ENCODE measurements at regions not wholly inside any gene's neighbourhood (a gene's known extent, or its start where the extent isn't known, plus 50 kb on each side); places are given as distances from the start of the nearest gene placed in this dataset.
"Not testable (repeated sequence)": the region's sequence is repeated elsewhere in the genome, so short reads cannot be mapped to it uniquely, and the experiment has no call there.

DNA sequence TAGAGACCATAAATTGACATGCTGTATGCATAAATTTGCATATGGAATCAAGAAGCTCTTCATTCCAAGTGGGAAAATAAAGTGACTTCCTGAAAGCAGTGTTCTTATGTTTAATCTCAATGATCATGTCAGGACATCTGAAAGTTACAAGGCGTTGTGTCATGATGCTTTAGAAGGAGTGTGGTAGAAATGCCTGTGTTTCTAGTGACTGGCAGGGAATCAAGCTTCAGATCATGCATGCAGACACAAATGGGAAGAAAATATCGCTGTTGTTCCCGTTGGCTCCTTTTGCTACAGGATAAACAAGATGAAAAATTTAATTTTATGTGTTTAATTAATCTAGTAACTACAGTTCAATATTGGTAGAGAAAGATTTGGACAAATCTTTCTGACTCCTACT, 298.1 kb upstream of the SYT1 start:
- H3K18ac ChIP-seq (ENCODE audit: low read depth in 1 of 2, low read length in 2 of 2): no peak overlapping the region
- no peak overlapping the region for H3K27ac ChIP-seq (ENCODE audit: low read length, poor library complexity, severe bottlenecking)
- WGBS: 90% methylated on average over 1 of the region's 3 CpGs
- no peak overlapping the region for H2AK5ac ChIP-seq (ENCODE audit: low read length, severe bottlenecking)
- no peak overlapping the region for H2BK12ac ChIP-seq (ENCODE audit: low read length in 2 of 2)
- H3K27me3 ChIP-seq (ENCODE audit: control insufficient read depth in 1 of 2, insufficient read depth in 1 of 2, low read length in 2 of 2): no peaks in the 10 kb centered on the region
- H2BK120ac ChIP-seq (ENCODE audit: low read depth, low read length): no peak overlapping the region
- no peak overlapping the region for H3K4ac ChIP-seq (ENCODE audit: low read depth in 1 of 2, low read length in 2 of 2)
- no peak overlapping the region for H2BK5ac ChIP-seq (ENCODE audit: low read depth, low read length, poor library complexity, severe bottlenecking)
- H3K4me3 ChIP-seq (ENCODE audit: insufficient read depth in 1 of 2, low read depth in 1 of 2, low read length in 2 of 2): no peak overlapping the region
- no peak overlapping the region for H3K23ac ChIP-seq (ENCODE audit: low read length in 2 of 2)
- no peak overlapping the region for H3K14ac ChIP-seq (ENCODE audit: low read length in 2 of 2)
- H4K91ac ChIP-seq (ENCODE audit: low read length): no peak overlapping the region
- DNase-seq: no peak
- no peak overlapping the region for H2AFZ ChIP-seq (ENCODE audit: low read depth, low read length)
- H2BK15ac ChIP-seq (ENCODE audit: low read depth, poor library complexity, severe bottlenecking): no peak overlapping the region
- H3K9ac ChIP-seq (ENCODE audit: low read length): no peak overlapping the region
- H3K9me3 ChIP-seq (ENCODE audit: control insufficient read depth, low read length): no peaks in the 10 kb centered on the region
- no peaks in the 10 kb centered on the region for H3K79me1 ChIP-seq (replicated peaks; ENCODE audit: low read length, poor library complexity, severe bottlenecking)
- H3K36me3 ChIP-seq (ENCODE audit: control insufficient read depth in 1 of 2, insufficient read depth in 2 of 2, low read depth in 1 of 2, low read length in 2 of 2): no peaks in the 10 kb centered on the region
- peaks cover 2% of the 10 kb centered on the region for H3K4me1 ChIP-seq (ENCODE audit: control insufficient read depth, insufficient read depth, low read depth, low read length)
- no peak overlapping the region for H4K8ac ChIP-seq (ENCODE audit: low read length)
- H3K4me2 ChIP-seq (ENCODE audit: low read length, poor library complexity, severe bottlenecking): no peak overlapping the region

DNA sequence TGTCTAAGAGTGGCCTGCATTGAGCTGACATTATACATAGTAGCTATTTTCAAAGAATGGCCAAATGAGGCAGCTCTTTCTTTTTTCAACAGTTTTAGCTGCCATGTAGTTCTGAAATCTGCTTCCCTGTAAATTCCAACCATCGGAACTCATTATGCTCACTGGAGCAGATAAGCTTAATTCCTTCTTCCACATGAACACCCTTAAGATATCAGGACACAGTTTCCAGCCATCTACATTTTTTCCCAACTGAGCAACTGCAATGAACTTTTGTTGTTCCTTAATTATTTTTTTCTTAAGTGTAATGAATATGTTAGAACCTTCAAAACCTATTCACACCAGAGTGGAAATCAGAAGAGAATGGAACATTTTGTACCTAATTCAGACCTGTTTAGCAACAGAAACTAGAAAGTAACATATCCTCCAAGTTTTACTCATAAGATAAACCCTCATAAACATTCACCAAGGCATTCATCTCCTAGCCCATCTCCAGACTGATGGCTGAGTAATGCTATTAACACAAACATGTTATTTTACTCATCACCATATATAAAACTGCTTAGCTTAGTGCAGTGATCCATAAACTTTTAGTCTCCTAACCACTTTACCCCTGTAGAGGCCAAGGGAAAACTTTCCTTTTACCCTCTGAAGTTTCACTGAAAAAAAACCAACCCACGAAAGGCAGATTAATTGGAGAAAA, 296.1 kb upstream of the SYT1 start:
- Histone ChIP-seq H3K9ac (ENCODE audit: low read length) (no peak overlapping the region), H2AK5ac (ENCODE audit: low read length, severe bottlenecking) (no peak overlapping the region), H3K9me3 (ENCODE audit: control insufficient read depth, low read length) (no peaks in the 10 kb centered on the region)

GRCh38 chr12:78571953-78572352, 292.6 kb upstream of the SYT1 start:
- Histone ChIP-seq H4K91ac (ENCODE audit: low read length) (no peak overlapping the region), H4K8ac (ENCODE audit: low read length) (no peak overlapping the region), H3K79me1 (replicated peaks; ENCODE audit: low read length, poor library complexity, severe bottlenecking) (no peaks in the 10 kb centered on the region), H3K4me1 (ENCODE audit: control insufficient read depth, insufficient read depth, low read depth, low read length) (peaks cover 2% of the 10 kb centered on the region), H2BK120ac (ENCODE audit: low read depth, low read length) (no peak overlapping the region), H3K4ac (ENCODE audit: low read depth in 1 of 2, low read length in 2 of 2) (no peak overlapping the region), H2AFZ (ENCODE audit: low read depth, low read length) (no peak overlapping the region), H3K18ac (ENCODE audit: low read depth in 1 of 2, low read length in 2 of 2) (no peak overlapping the region), H3K4me2 (ENCODE audit: low read length, poor library complexity, severe bottlenecking) (no peak overlapping the region), H3K9ac (ENCODE audit: low read length) (no peak overlapping the region), H3K4me3 (ENCODE audit: insufficient read depth in 1 of 2, low read depth in 1 of 2, low read length in 2 of 2) (no peak overlapping the region), H3K36me3 (ENCODE audit: control insufficient read depth in 1 of 2, insufficient read depth in 2 of 2, low read depth in 1 of 2, low read length in 2 of 2) (no peaks in the 10 kb centered on the region), H3K27me3 (ENCODE audit: control insufficient read depth in 1 of 2, insufficient read depth in 1 of 2, low read length in 2 of 2) (no peaks in the 10 kb centered on the region), H2AK5ac (ENCODE audit: low read length, severe bottlenecking) (no peak overlapping the region), H3K14ac (ENCODE audit: low read length in 2 of 2) (no peak overlapping the region), H2BK12ac (ENCODE audit: low read length in 2 of 2) (no peak overlapping the region), H3K9me3 (ENCODE audit: control insufficient read depth, low read length) (peaks cover 4% of the 10 kb centered on the region), H2BK15ac (ENCODE audit: low read depth, poor library complexity, severe bottlenecking) (no peak overlapping the region), H3K23ac (ENCODE audit: low read length in 2 of 2) (no peak overlapping the region), H2BK5ac (ENCODE audit: low read depth, low read length, poor library complexity, severe bottlenecking) (no peak overlapping the region), H3K27ac (ENCODE audit: low read length, poor library complexity, severe bottlenecking) (no peak overlapping the region)
- DNase-seq: no peak
- WGBS: 78% methylated on average over 3 of the region's 5 CpGs

More for the DNA sequence above, 296.1 kb upstream of the SYT1 start:
- H3K27me3 ChIP-seq (ENCODE audit: control insufficient read depth in 1 of 2, insufficient read depth in 1 of 2, low read length in 2 of 2): no peaks in the 10 kb centered on the region
- H3K4me3 ChIP-seq (ENCODE audit: insufficient read depth in 1 of 2, low read depth in 1 of 2, low read length in 2 of 2): no peak overlapping the region
- no peaks in the 10 kb centered on the region for H3K79me1 ChIP-seq (replicated peaks; ENCODE audit: low read length, poor library complexity, severe bottlenecking)
- H4K91ac ChIP-seq (ENCODE audit: low read length): no peak overlapping the region
- H3K4ac ChIP-seq (ENCODE audit: low read depth in 1 of 2, low read length in 2 of 2): no peak overlapping the region
- no peak overlapping the region for H2BK15ac ChIP-seq (ENCODE audit: low read depth, poor library complexity, severe bottlenecking)
- H3K4me2 ChIP-seq (ENCODE audit: low read length, poor library complexity, severe bottlenecking): no peak overlapping the region
- no peak overlapping the region for H3K18ac ChIP-seq (ENCODE audit: low read depth in 1 of 2, low read length in 2 of 2)
- H4K8ac ChIP-seq (ENCODE audit: low read length): no peak overlapping the region
- H3K4me1 ChIP-seq (ENCODE audit: control insufficient read depth, insufficient read depth, low read depth, low read length): peaks cover 2% of the 10 kb centered on the region
- H3K27ac ChIP-seq (ENCODE audit: low read length, poor library complexity, severe bottlenecking): peak overlapping the region; percentile 77
- no peak overlapping the region for H2BK12ac ChIP-seq (ENCODE audit: low read length in 2 of 2)
- H3K23ac ChIP-seq (ENCODE audit: low read length in 2 of 2): no peak overlapping the region
- H3K36me3 ChIP-seq (ENCODE audit: control insufficient read depth in 1 of 2, insufficient read depth in 2 of 2, low read depth in 1 of 2, low read length in 2 of 2): no peaks in the 10 kb centered on the region
- peak; percentile 42 for DNase-seq
- H3K14ac ChIP-seq (ENCODE audit: low read length in 2 of 2): no peak overlapping the region
- no peak overlapping the region for H2AFZ ChIP-seq (ENCODE audit: low read depth, low read length)
- H2BK5ac ChIP-seq (ENCODE audit: low read depth, low read length, poor library complexity, severe bottlenecking): no peak overlapping the region
- no peak overlapping the region for H2BK120ac ChIP-seq (ENCODE audit: low read depth, low read length)
- 68% methylated on average over 2 of the region's 2 CpGs for WGBS

GRCh38 chr12:78575208-78575607, 289.4 kb upstream of the SYT1 start:
- not testable (repeated sequence) for H3K9ac ChIP-seq (ENCODE audit: low read length); H3K27ac ChIP-seq (ENCODE audit: low read length, poor library complexity, severe bottlenecking); H2BK12ac ChIP-seq (ENCODE audit: low read length in 2 of 2); H2BK15ac ChIP-seq (ENCODE audit: low read depth, poor library complexity, severe bottlenecking); DNase-seq; H3K27me3 ChIP-seq (ENCODE audit: control insufficient read depth in 1 of 2, insufficient read depth in 1 of 2, low read length in 2 of 2); H3K14ac ChIP-seq (ENCODE audit: low read length in 2 of 2); H3K23ac ChIP-seq (ENCODE audit: low read length in 2 of 2); H3K18ac ChIP-seq (ENCODE audit: low read depth in 1 of 2, low read length in 2 of 2); H3K79me1 ChIP-seq (replicated peaks; ENCODE audit: low read length, poor library complexity, severe bottlenecking); H3K4me2 ChIP-seq (ENCODE audit: low read length, poor library complexity, severe bottlenecking); H2AFZ ChIP-seq (ENCODE audit: low read depth, low read length); H4K91ac ChIP-seq (ENCODE audit: low read length); H3K36me3 ChIP-seq (ENCODE audit: control insufficient read depth in 1 of 2, insufficient read depth in 2 of 2, low read depth in 1 of 2, low read length in 2 of 2); H3K4me1 ChIP-seq (ENCODE audit: control insufficient read depth, insufficient read depth, low read depth, low read length); H2BK5ac ChIP-seq (ENCODE audit: low read depth, low read length, poor library complexity, severe bottlenecking); H2AK5ac ChIP-seq (ENCODE audit: low read length, severe bottlenecking); H3K4ac ChIP-seq (ENCODE audit: low read depth in 1 of 2, low read length in 2 of 2); H4K8ac ChIP-seq (ENCODE audit: low read length); H2BK120ac ChIP-seq (ENCODE audit: low read depth, low read length); H3K4me3 ChIP-seq (ENCODE audit: insufficient read depth in 1 of 2, low read depth in 1 of 2, low read length in 2 of 2)
- H3K9me3 ChIP-seq (ENCODE audit: control insufficient read depth, low read length): peaks cover 11% of the 10 kb centered on the region
- 85% methylated on average over 6 of the region's 6 CpGs for WGBS

Measured in mesenchymal stem cell (in vitro differentiated cells and primary cell).